ENCODE measurements at regions not wholly inside any gene's neighbourhood (a gene's known extent, or its start where the extent isn't known, plus 50 kb on each side); places are given as distances from the start of the nearest gene placed in this dataset.

DNA sequence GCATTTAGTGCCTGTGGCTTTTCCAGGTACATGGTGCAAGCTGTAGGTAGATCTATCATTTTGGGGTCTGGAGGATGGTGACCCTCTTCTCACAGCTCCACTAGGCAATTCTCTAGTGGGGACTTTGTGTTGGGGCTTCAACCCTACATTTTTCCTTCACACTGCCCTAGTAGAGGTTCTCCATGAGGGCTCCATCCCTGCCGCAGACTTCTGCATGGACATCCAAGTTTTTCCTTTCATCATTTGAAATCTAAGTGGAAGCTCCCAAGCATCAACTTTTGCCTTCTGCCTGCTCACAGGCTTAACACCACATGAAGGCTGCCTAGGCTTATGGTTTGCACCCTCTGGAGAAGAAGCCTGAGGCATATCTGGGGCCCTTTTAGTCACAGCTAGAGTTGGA is 492.7 kb downstream of the PIK3C3 start:
- TF ChIP-seq, protein P1, sequence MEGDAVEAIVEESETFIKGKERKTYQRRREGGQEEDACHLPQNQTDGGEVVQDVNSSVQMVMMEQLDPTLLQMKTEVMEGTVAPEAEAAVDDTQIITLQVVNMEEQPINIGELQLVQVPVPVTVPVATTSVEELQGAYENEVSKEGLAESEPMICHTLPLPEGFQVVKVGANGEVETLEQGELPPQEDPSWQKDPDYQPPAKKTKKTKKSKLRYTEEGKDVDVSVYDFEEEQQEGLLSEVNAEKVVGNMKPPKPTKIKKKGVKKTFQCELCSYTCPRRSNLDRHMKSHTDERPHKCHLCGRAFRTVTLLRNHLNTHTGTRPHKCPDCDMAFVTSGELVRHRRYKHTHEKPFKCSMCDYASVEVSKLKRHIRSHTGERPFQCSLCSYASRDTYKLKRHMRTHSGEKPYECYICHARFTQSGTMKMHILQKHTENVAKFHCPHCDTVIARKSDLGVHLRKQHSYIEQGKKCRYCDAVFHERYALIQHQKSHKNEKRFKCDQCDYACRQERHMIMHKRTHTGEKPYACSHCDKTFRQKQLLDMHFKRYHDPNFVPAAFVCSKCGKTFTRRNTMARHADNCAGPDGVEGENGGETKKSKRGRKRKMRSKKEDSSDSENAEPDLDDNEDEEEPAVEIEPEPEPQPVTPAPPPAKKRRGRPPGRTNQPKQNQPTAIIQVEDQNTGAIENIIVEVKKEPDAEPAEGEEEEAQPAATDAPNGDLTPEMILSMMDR (IDR thresholded peaks at IDR 0.05; ENCODE audit: low read depth, low read length, poor library complexity, severe bottlenecking), result no peak
- no peak for TF ChIP-seq EZH2phosphoT487 (IDR thresholded peaks at IDR 0.05; ENCODE audit: borderline replicate concordance, low read length)

Measured in DOHH2 (cell line).